ENCODE measurements at regions not wholly inside any gene's neighbourhood (a gene's known extent, or its start where the extent isn't known, plus 50 kb on each side); places are given as distances from the start of the nearest gene placed in this dataset.
A peak's percentile ranks its signal among the peaks of the same experiment; 100 is the strongest.
"Not testable (repeated sequence)": the region's sequence is repeated elsewhere in the genome, so short reads cannot be mapped to it uniquely, and the experiment has no call there.

DNA sequence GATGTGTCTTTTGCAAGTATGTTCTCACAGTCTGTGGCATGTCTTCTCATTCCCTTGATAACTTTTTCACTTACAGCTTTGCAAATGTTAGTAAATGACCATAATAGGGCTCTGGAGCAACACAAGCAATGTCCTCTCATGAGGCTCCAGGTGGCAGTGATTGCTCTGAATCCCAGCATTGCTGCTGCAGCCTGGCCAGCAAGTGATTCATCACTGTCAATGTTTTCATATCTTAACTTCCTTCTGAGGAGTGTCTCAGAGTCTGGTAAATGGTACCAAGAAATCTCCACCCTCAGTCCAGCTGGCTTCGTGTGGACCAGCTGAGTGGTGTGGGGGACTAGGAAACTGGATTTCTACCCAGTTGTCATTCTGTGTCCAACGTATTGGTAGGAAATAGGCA lies 139.6 kb downstream of the MYLK4 start:
- no peak for DNase-seq

DNA sequence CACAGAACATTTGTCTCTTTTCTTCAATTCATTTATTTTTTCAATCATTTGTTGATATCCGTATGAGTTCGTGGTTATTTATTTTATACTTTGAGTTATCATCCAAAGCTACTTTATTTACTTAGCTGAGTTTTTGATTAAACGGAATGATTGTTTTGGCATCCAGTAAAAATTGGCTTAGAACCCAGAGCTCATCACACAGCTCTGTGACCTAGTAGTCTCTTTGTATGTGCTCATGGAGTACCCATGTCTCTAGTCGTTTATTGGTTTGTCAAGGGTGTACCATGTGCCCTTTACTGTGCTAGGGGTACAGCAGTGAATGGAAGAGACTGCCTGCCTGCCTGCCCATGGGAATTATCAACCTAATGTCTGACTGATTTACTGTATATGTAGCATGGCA lies 142.2 kb downstream of the MYLK4 start:
- DNase-seq = no peak

DNA sequence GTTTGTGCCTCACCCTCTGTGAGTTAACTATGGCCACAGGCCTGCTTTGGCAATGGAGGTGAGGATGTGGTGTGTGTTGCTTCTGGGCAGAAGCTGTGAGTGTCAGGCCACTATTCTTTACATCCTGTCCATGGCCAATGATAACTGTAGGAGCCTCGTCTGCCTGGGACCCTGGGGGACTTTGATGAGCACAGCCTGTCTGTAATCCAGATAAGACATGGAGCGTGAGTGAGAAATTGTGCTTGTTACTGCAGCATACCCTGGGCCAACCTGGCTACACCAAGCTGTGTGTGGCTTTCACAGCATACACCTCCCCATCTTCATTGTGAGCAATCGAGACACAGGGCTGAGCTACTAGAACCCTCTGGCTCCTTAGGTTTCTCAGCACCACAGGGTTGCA lies 150.4 kb downstream of the MYLK4 start:
- no peak for DNase-seq

GRCh38 chr6:2599817-2600216 lies 150.9 kb downstream of the MYLK4 start:
- no peak for DNase-seq

DNA sequence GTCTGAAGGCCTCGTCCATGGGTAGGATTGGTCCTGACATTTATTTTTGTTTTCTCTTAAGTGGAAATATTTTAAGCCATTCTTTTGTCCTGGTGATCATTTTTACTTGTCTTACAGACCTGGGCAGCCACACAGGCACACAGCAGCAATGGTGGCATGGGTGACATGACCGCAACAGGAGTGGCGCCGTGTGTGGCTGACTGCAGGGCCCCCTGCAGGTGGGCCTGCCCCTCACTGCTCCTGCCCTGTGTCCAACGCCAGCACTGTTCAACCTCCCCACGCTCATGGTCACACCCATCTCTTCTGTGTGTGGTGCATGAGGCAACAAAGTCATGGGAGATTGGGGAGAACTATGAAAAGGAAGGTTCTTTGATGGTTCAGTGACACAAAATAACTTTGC lies 151.9 kb downstream of the MYLK4 start:
- DNase-seq = no peak

GRCh38 chr6:2597991-2598390 lies 152.7 kb downstream of the MYLK4 start:
- no peak for DNase-seq

- DNase-seq = not testable (repeated sequence)
Observed at GRCh38 chr6:2597457-2597856, 153.3 kb downstream of the MYLK4 start.

DNA sequence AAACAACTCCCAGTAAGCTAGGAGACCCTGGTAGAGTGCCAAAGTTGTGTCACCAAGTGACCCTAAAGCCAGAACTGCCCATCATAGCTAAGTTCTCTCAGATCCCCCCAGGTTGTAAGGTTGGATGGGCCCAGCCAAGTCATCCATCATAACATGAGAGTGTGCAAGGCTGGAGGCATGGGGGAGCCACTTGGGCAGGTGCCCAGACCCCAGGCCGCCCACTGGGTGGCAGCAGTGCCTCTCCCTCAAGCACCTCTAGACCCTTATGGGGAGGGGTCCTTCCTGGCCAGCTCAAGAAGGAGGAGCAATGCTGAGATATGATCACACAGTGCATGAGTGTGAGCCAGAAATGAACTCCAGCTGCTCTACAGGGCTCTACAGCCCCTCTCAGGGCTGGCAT lies 154.5 kb downstream of the MYLK4 start:
- DNase-seq = peak; percentile 4

DNA sequence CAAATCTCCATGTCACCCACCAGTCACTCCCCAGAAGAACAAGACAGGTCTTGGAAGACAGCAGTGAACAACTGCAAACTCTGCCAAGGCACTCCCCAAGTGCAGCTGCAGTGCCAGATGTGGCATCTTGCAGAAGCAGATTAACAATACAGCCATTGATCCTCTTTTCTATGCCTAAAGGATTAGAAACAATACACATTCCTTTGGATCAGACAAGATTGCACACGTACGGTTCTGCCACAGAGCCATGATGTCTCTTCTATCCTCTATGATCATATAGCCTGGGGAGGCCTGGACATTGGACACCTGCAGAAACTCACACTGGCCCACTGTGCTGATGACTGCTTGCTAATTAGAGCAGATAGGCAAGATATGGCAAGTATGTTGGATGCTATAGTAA lies 155.9 kb downstream of the MYLK4 start:
- DNase-seq = no peak

DNA sequence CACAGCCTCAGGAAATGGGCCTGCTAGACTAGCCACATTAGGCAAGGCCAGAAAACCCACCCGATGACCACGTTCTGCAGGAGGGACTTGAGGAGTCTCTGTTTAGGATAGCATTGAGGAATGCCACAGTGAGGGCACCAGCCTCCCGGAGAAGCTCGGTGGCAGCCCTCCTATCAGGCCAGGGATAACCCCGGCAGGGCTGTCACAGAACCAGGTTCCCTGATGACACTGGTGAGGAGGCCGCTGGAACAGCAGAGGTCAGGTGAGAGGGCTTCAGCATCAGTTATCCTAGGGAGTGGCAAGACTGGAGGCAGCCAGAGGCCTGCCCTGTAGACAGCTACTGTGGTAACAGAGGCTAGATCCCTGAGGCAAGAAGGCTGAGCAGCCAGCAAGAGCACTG lies 157.6 kb downstream of the MYLK4 start:
- no peak for DNase-seq

- DNase-seq = no peak
Observed at GRCh38 chr6:2589171-2589661, 161.5 kb downstream of the MYLK4 start.

- DNase-seq = no peak
Observed at GRCh38 chr6:2583459-2583858, 167.3 kb downstream of the MYLK4 start.

DNA sequence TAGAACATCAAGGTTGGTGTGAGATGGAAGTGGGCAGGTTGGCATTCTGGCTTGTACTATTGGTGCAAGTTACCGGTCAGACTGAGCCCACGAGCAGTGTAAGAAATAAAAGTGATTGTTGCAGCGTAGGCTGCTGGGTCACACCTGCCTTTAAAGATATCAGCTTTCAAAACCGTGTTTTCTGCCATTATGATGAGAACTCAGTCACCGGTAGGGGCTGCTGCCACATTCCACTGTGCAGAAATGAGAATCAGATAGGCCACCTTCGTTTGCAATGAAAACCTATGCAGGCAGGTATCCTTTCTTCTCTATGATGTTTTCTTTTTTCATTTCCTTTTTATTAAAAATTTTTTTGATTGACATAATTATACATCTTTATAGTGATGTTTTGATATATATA lies 168.5 kb downstream of the MYLK4 start:
- no peak for DNase-seq

- no peak for DNase-seq
Observed at GRCh38 chr6:2581611-2582010, 169.1 kb downstream of the MYLK4 start.

DNA sequence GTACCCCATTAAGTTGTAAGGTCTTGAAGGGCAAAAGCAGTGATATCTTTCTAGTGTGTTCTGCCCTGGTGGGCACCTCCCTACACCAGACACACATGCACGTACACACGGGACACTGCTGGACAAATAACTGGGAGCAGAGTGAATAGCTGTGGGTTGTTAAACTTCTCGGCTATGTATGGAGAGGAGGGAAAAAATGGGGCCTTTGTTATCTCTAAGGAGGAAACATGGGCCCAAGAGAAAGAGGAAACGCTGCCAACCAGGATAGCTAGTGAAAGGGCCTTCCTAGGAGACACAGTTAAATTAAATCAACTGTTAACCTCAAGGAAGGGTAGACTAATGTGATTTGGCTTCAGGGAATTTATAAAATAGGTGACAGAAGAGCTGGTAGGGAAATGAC lies 169.7 kb downstream of the MYLK4 start:
- no peak for DNase-seq

DNA sequence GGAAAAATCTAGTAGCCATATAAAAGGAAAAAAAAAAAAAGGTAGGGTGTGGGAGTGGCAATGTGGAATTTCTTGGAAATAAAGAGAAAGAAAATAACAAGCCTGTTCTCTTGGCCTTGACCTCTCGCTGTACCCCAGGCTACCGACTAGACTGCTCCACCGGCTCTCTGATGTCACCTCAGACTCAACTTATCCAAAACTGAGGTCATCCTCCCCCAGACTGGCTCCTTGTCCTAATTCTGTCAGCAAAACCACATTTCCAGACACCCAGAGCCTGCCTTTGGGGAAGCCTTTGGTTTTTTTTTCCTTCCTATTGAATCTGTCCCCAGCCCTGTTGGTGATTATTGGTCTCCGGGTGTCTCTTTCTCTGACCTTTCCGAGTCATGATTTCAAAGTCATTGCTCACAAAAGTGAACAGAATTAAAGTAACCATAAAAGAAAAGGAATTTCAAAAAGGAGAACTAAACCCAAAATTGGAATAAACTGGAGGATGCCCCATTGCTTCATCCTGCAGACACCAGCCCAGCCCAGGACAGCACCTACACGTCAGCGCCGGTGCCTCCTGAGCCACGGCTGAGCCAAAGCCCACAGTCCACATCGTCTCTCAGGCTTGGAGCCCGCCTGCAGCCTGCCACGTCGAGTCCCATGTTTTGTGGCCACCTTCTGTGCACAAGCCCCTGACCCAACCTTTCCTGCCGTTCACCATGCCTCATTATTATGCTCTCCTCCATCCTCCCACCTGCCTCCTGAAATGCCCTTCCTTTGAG lies 170.7 kb downstream of the MYLK4 start:
- no peak for DNase-seq

DNA sequence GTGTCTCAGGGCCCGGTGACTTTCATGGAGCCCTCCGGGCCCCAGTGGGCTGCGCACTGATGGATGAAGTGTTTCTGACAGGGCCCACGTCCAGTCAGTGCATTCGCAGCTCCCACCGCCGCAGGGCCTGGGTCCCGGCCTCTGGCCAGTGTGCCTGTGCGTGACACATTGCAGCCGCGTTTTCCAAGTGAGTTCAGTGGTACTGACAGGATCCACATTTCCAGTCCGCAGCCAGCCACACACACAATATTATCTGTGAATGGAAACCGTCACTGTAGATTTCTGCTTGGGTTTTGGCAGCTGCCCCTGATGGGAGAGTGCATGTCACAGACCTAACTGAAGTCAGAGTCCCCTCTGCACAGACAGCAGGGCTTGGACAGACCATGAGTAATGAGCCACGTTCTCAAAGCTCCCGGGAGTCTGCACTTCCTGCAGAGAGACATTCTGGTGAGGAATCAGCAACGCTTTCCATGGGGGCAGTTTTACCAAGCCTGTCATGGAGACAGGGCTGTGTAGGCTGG lies 171.4 kb downstream of the MYLK4 start:
- DNase-seq = no peak

GRCh38 chr6:2578767-2579166 lies 172.0 kb downstream of the MYLK4 start:
- no peak for DNase-seq

DNA sequence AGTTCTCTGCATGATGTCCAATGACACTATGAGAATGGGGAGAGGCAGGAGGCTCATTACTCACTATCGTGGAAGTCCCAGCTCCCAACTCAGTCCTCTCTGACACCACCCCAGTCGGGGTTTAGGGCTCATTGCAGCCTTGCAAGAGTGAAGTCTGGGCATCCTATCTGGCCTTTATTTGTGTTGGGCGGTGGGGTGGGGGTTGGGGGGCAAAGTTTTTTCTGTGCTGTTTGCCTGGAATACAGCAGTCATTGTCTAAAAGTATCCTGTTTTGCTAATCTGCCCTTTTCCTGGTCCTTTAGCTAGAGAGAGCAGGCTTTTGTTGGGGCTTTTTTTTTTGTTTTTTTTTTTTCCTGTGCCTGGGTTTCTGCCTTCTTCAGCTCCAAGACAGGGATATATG lies 174.2 kb downstream of the MYLK4 start:
- DNase-seq = no peak

- DNase-seq = no peak
Observed at GRCh38 chr6:2575236-2575635, 175.5 kb downstream of the MYLK4 start.

- not testable (repeated sequence) for DNase-seq
Observed at GRCh38 chr6:2569420-2569819, 181.3 kb downstream of the MYLK4 start.

DNA sequence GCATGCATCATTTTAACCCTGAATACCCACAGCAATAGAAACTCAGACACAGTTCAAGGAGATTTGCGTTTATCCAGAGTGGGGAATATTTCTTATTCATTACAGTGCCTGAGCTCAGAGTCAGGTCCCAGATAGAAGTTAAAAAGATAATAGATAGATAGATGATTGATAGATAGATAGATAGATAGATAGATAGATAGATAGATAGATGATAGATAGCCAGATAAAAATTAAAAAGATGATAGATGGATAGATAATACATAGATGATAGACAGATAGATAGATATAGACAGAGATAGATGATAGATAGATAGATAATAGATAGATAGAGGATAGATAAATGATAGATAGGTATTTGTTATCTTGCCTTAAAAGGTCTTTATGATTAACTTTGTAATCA lies 184.7 kb downstream of the MYLK4 start:
- DNase-seq = no peak

DNA sequence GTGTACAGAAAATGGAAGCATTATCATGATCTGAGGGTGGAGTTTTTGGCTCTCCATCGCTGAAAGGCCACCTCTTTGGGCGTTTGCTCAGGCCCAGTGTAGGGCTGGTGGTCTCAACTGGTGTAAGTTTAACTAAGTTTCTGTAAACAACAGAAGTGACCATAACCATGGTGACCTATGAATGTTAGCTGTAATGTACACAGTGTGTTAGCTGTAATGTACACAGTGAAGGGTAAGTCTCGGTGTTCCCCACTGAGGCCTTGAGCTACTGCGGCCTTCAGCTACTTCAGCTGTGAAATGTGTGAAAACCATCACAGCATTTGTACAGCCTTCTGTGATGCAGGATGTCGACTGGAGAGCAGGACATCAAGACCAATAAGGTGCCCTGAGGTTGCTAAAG lies 185.2 kb downstream of the MYLK4 start:
- DNase-seq = no peak

DNA sequence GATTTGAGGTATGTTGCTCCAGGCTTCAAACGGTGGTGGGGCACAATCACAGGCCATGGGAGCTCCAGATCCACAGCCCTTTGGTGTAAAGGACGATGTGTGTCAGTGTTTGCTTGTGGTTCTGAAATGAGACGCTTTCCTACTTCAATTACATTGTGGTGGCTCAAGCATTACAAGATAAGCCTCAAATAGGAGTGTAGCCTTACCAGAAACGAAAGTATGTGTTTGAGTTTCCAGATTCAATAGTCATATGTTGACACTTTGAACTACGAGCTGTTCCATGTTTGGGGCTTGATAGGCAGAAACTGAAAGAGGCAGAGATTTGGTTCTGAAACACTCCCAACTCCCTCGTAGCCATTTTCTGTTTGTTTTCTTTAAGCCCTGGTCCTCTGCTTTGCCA lies 187.1 kb downstream of the MYLK4 start:
- no peak for DNase-seq

All from COR-L47 (cell line).